ENCODE measurements at regions not wholly inside any gene's neighbourhood (a gene's known extent, or its start where the extent isn't known, plus 50 kb on each side); places are given as distances from the start of the nearest gene placed in this dataset.

GRCh38 chr17:79349506-79350400, 261.1 kb downstream of the RBFOX3 start:
- no peak for TF ChIP-seq CTCF (IDR thresholded peaks at IDR 0.05)
- no peak for TF ChIP-seq POLR2A (IDR thresholded peaks at IDR 0.05; ENCODE audit: low read length)
- no peak for TF ChIP-seq MAX (IDR thresholded peaks at IDR 0.05)
- TF ChIP-seq SMC3 (IDR thresholded peaks at IDR 0.05), result no peak
- no peak for TF ChIP-seq SREBF2 (IDR thresholded peaks at IDR 0.05)
- TF ChIP-seq EP300 (IDR thresholded peaks at IDR 0.05), result no peak
- no peak for TF ChIP-seq CEBPB (IDR thresholded peaks at IDR 0.05)
- no peak for TF ChIP-seq ZSCAN20 (CRISPR knock-in tag; IDR thresholded peaks at IDR 0.05)
- TF ChIP-seq USF2 (IDR thresholded peaks at IDR 0.05), result no peak
- TF ChIP-seq, protein P1, sequence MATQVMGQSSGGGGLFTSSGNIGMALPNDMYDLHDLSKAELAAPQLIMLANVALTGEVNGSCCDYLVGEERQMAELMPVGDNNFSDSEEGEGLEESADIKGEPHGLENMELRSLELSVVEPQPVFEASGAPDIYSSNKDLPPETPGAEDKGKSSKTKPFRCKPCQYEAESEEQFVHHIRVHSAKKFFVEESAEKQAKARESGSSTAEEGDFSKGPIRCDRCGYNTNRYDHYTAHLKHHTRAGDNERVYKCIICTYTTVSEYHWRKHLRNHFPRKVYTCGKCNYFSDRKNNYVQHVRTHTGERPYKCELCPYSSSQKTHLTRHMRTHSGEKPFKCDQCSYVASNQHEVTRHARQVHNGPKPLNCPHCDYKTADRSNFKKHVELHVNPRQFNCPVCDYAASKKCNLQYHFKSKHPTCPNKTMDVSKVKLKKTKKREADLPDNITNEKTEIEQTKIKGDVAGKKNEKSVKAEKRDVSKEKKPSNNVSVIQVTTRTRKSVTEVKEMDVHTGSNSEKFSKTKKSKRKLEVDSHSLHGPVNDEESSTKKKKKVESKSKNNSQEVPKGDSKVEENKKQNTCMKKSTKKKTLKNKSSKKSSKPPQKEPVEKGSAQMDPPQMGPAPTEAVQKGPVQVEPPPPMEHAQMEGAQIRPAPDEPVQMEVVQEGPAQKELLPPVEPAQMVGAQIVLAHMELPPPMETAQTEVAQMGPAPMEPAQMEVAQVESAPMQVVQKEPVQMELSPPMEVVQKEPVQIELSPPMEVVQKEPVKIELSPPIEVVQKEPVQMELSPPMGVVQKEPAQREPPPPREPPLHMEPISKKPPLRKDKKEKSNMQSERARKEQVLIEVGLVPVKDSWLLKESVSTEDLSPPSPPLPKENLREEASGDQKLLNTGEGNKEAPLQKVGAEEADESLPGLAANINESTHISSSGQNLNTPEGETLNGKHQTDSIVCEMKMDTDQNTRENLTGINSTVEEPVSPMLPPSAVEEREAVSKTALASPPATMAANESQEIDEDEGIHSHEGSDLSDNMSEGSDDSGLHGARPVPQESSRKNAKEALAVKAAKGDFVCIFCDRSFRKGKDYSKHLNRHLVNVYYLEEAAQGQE (IDR thresholded peaks at IDR 0.05), result no peak
- no peak for TF ChIP-seq BHLHE40 (IDR thresholded peaks at IDR 0.05; ENCODE audit: low read depth, low read length)

Data from A549 (cell line).